Effector memory CD8-positive, alpha-beta T cell (primary cell): ENCODE measurements at regions not wholly inside any gene's neighbourhood (a gene's known extent, or its start where the extent isn't known, plus 50 kb on each side); places are given as distances from the start of the nearest gene placed in this dataset.

Source experiments
- ATAC-seq: fragments of 150-1000 bp; cut with Tn5 transposase; replicated peaks from 2 replicates; pipeline ENCODE4 v1.10.0; 2021; ENCODE audit warnings: mild to moderate bottlenecking, moderate library complexity
- DNase-seq, 3 experiments: peaks; one replicate each; pipeline ENCODE4 v3.0.0; 2021
- H3K27ac Mint-ChIP-seq, 2 donors: one replicate each; pipeline ENCODE4 v1.8.0; 2022; ENCODE audit warnings: mild to moderate bottlenecking in 2 of 2, mixed read lengths in 2 of 2, moderate library complexity in 2 of 2
- H3K27me3 Mint-ChIP-seq, 2 donors: one replicate each; pipeline ENCODE4 v1.8.0; 2022; ENCODE audit warnings: mixed read lengths in 2 of 2
- H3K36me3 Mint-ChIP-seq: one replicate; pipeline ENCODE4 v1.8.0; 2022; ENCODE audit warnings: mild to moderate bottlenecking, moderate library complexity, mixed read lengths; ENCODE audit not compliant: insufficient read depth
- H3K4me1 Mint-ChIP-seq, 2 donors: one replicate each; pipeline ENCODE4 v1.8.0; 2022; ENCODE audit warnings: low read depth in 2 of 2, mixed read lengths in 2 of 2
- H3K4me3 Mint-ChIP-seq, 2 donors: one replicate each; pipeline ENCODE4 v1.8.0; 2022; ENCODE audit warnings: mild to moderate bottlenecking in 2 of 2, mixed read lengths in 2 of 2, moderate library complexity in 2 of 2
- H3K9me3 Mint-ChIP-seq, 2 donors: one replicate each; pipeline ENCODE4 v1.8.0; 2022; ENCODE audit warnings: mixed read lengths in 2 of 2

- no peak for ATAC-seq
- peaks cover 0 to 7% of the 10 kb centered on the region in 2 donors for H3K9me3 Mint-ChIP-seq
Measured at GRCh38 chr13:105273665-105274222, 1261.7 kb downstream of the EFNB2 start.

DNA sequence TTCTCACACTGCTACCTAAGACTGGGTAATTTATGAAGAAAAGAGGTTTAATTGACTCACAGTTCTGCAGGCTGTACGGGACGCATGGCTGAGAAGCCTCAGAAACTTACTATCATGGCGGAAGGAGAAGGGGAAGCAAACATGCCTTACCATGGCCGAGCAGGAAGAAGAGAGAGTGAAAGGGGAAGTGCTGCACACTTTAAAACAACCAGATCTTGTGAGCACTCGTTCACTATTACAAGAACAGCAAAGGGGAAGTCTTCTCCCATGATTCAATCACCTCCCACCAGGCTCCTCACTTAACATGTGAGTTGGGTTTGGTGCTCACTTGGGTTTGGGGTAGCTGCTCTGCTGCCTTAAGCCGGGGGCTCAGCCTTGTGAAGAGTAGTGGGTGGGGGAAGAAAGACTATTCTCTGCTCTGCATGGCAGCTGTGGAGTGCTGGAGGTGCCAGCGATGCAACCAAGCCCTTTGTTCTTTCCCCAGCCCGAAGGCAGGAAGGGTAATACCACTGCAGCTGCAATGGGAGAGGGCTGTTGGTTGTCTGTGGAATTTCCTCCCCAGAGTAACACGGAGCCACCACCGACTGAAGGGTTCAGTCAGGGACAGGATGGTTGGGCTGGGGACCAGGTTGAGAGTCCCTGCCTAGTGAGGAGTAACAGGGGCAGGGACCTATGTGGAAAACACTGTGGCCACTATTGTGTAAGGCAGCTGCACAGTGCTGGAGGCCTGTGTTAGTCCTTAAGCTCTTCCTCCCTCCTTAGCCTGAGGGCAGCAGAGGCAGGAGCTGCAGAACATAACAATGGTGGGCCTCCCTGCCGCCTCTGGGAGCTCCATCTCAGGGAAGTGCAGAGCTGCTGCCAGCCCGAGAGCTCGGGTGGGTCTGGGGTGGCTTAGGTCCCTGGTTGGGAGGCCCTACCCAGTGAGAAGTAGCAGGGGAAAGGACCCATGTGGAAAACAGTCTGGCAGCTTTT is 1262.5 kb downstream of the EFNB2 start:
- Mint-ChIP-seq H3K4me1 (no peaks in the 10 kb centered on the region), H3K9me3 (peaks cover 0 to 7% of the 10 kb centered on the region in 2 donors), H3K36me3 (no peaks in the 10 kb centered on the region), H3K27me3 (no peaks in the 10 kb centered on the region), H3K27ac (no peak overlapping the region), H3K4me3 (no peak overlapping the region)
- no peak for ATAC-seq
- no peak for DNase-seq

More at GRCh38 chr13:105273665-105274222, 1261.7 kb downstream of the EFNB2 start:
- Mint-ChIP-seq H3K27me3 (no peaks in the 10 kb centered on the region), H3K36me3 (no peaks in the 10 kb centered on the region), H3K4me3 (no peak overlapping the region), H3K4me1 (no peaks in the 10 kb centered on the region), H3K27ac (no peak overlapping the region)
- no peak for DNase-seq

DNA sequence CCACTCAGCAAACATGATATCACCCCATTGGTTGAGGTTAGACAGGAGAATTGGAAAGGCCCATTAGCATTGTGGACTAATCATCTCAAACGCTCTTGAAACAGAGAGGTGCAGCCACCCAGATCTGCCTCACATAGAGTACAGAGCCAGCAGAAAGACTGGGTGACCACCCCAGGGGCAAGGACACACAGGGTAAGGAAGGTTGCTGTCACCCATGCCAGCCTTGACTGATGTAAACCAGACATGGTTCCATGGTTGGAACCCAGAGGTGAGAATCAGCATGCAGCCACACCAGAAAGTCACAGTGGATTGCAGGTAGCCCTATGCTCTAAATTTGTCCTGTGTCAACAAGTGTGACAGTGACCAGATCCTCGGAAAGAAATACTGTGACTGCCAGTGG is 1268.8 kb downstream of the EFNB2 start:
- H3K4me3 Mint-ChIP-seq = no peak overlapping the region
- no peak overlapping the region for H3K27ac Mint-ChIP-seq
- H3K27me3 Mint-ChIP-seq = no peaks in the 10 kb centered on the region
- no peaks in the 10 kb centered on the region for H3K36me3 Mint-ChIP-seq
- ATAC-seq = no peak
- H3K9me3 Mint-ChIP-seq = peaks cover 0 to 5% of the 10 kb centered on the region in 2 donors
- no peaks in the 10 kb centered on the region for H3K4me1 Mint-ChIP-seq
- DNase-seq = no peak

DNA sequence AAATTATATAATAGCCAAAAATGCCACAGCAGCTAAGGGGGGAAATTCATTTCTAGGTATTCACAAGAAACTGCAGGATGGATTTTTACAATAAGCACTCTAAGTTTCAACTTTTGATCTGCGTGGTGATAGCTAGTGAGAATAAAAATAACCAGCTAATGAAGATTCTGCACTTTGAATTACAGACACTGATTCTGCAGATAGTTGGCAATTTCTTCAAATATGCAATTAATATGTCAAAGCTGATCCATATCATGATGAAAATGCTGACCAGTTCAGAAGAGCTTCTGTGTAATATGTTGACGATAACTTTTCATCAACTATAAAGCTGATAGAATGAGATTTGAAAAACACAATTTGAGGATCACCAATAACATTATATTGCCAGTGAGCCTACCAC is 1272.9 kb downstream of the EFNB2 start:
- DNase-seq = no peak
- no peak overlapping the region for H3K27ac Mint-ChIP-seq
- ATAC-seq = no peak
- H3K9me3 Mint-ChIP-seq = peaks cover 0 to 3% of the 10 kb centered on the region in 2 donors
- H3K4me1 Mint-ChIP-seq = no peaks in the 10 kb centered on the region
- H3K27me3 Mint-ChIP-seq = no peaks in the 10 kb centered on the region
- H3K36me3 Mint-ChIP-seq = no peaks in the 10 kb centered on the region
- H3K4me3 Mint-ChIP-seq = no peak overlapping the region

GRCh38 chr13:105259426-105259825 is 1276.0 kb downstream of the EFNB2 start:
- no peak for DNase-seq
- Mint-ChIP-seq H3K36me3 (no peaks in the 10 kb centered on the region), H3K4me3 (no peak overlapping the region), H3K27me3 (no peaks in the 10 kb centered on the region), H3K27ac (no peak overlapping the region), H3K9me3 (peaks cover 0 to 3% of the 10 kb centered on the region in 2 donors), H3K4me1 (no peaks in the 10 kb centered on the region)
- ATAC-seq = no peak

GRCh38 chr13:105255472-105255871 is 1280.0 kb downstream of the EFNB2 start:
- Mint-ChIP-seq H3K27ac (no peak overlapping the region), H3K27me3 (no peaks in the 10 kb centered on the region), H3K9me3 (peaks cover 0 to 3% of the 10 kb centered on the region in 2 donors), H3K4me1 (no peaks in the 10 kb centered on the region), H3K4me3 (no peak overlapping the region), H3K36me3 (no peaks in the 10 kb centered on the region)
- no peak for ATAC-seq
- DNase-seq = no peak

DNA sequence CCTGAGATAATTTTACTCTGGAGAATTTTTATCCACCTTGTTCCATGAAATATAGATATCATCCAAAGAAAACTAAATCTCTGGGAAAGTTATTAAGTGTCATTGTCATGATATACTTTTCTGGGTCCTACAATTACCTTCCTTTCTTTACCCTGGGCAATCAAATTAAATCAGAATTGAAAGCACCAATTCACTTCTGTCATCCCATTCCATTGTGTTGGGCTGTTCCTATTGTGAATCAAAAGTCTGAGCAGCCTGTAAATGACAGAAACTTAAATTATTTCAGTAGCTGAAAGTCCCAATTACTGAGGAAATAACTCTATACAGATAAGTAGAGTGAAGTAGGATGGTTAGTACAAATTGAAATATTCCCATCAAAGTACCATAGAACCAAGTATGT is 1284.2 kb downstream of the EFNB2 start:
- no peaks in the 10 kb centered on the region for H3K4me1 Mint-ChIP-seq
- H3K4me3 Mint-ChIP-seq = no peak overlapping the region
- no peaks in the 10 kb centered on the region for H3K9me3 Mint-ChIP-seq
- DNase-seq (no peak), ATAC-seq (no peak)
- no peaks in the 10 kb centered on the region for H3K36me3 Mint-ChIP-seq
- H3K27me3 Mint-ChIP-seq = no peaks in the 10 kb centered on the region
- no peak overlapping the region for H3K27ac Mint-ChIP-seq

GRCh38 chr13:105247830-105248229 is 1287.6 kb downstream of the EFNB2 start:
- ATAC-seq = no peak
- Mint-ChIP-seq H3K27ac (no peak overlapping the region), H3K9me3 (no peaks in the 10 kb centered on the region), H3K4me1 (no peaks in the 10 kb centered on the region), H3K4me3 (no peak overlapping the region), H3K36me3 (no peaks in the 10 kb centered on the region), H3K27me3 (no peaks in the 10 kb centered on the region)
- DNase-seq = no peak

GRCh38 chr13:105240371-105240770 is 1295.1 kb downstream of the EFNB2 start:
- no peak for ATAC-seq
- H3K36me3 Mint-ChIP-seq = no peaks in the 10 kb centered on the region

GRCh38 chr13:105232439-105232838 is 1303.0 kb downstream of the EFNB2 start:
- no peak overlapping the region for H3K4me3 Mint-ChIP-seq
- no peak for DNase-seq
- H3K36me3 Mint-ChIP-seq = no peaks in the 10 kb centered on the region

More at GRCh38 chr13:105240371-105240770, 1295.1 kb downstream of the EFNB2 start:
- H3K27me3 Mint-ChIP-seq = no peaks in the 10 kb centered on the region
- H3K4me3 Mint-ChIP-seq = no peak overlapping the region
- DNase-seq = no peak
- H3K9me3 Mint-ChIP-seq = no peaks in the 10 kb centered on the region
- H3K27ac Mint-ChIP-seq = no peak overlapping the region
- no peaks in the 10 kb centered on the region for H3K4me1 Mint-ChIP-seq

DNA sequence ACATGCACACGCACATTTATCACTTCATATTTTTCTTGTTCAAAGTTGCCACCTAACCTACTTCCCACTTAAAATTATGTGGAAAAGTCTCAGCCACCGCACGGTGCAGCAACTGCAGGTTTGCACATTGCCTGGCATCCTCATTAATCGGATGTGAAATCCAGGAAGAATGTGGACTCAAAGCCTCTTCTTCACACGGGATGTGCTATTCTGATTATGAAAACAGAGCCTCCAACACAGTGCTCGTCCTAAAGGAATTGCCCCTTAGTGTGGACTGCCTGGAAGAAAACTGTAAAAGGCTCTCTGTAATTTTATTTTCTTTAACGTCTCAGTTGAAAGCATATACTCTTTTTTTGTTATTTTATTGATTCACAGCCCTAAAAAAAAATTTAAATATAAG is 1303.5 kb downstream of the EFNB2 start:
- H3K27me3 Mint-ChIP-seq = no peaks in the 10 kb centered on the region
- ATAC-seq (no peak), DNase-seq (no peak)
- no peak overlapping the region for H3K4me3 Mint-ChIP-seq
- peaks cover 0 to 5% of the 10 kb centered on the region in 2 donors for H3K9me3 Mint-ChIP-seq
- no peaks in the 10 kb centered on the region for H3K4me1 Mint-ChIP-seq
- H3K27ac Mint-ChIP-seq = no peak overlapping the region
- H3K36me3 Mint-ChIP-seq = no peaks in the 10 kb centered on the region

More at GRCh38 chr13:105232439-105232838, 1303.0 kb downstream of the EFNB2 start:
- Mint-ChIP-seq H3K27ac (no peak overlapping the region), H3K9me3 (peaks cover 0 to 5% of the 10 kb centered on the region in 2 donors), H3K4me1 (no peaks in the 10 kb centered on the region), H3K27me3 (no peaks in the 10 kb centered on the region)
- ATAC-seq = no peak

DNA sequence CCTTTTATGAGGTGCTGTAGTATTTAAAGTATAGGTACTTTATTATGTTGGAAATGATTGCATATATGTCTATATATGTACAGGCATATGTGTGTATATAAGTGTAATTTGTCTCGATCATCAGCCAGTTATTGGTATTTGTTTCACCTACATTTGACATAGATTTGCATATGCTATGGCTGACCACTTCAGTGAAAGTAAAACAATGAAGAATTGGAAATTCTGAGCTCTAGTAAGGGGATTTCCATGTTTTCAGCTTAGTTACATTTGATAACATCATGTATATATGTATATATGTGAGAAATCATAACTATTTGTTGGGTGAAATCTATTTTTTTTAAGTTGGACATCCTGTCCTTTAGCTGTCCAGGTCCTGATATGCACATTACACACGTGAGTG is 1303.9 kb downstream of the EFNB2 start:
- no peak for DNase-seq
- H3K4me1 Mint-ChIP-seq = no peaks in the 10 kb centered on the region
- H3K27me3 Mint-ChIP-seq = no peaks in the 10 kb centered on the region
- H3K9me3 Mint-ChIP-seq = peaks cover 0 to 5% of the 10 kb centered on the region in 2 donors
- no peak overlapping the region for H3K27ac Mint-ChIP-seq
- no peak for ATAC-seq
- H3K36me3 Mint-ChIP-seq = no peaks in the 10 kb centered on the region
- H3K4me3 Mint-ChIP-seq = no peak overlapping the region

- no peak for DNase-seq
- no peak for ATAC-seq
- no peaks in the 10 kb centered on the region for H3K4me1 Mint-ChIP-seq
Measured at GRCh38 chr13:105220881-105221280, 1314.6 kb downstream of the EFNB2 start.

DNA sequence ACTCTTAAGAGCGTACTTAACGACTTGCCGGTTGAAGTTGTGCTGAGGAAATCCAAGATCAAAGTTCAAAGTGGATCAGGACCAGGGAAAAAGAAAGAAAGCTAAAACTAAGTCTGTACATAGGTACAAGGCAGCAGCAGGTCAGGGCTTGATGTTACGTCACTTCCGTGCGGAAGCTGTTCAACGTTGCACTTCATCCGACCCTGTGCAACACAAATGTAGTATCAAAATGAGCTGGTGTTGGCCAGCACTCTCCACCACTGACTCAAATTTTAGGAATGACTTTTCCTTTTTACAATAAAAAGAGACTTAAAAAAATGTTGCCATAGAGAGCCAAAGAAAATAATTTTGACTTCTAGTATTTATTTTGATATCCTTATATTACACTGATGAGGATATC is 1315.4 kb downstream of the EFNB2 start:
- no peaks in the 10 kb centered on the region for H3K36me3 Mint-ChIP-seq
- H3K4me1 Mint-ChIP-seq = no peaks in the 10 kb centered on the region
- no peak overlapping the region for H3K27ac Mint-ChIP-seq
- H3K4me3 Mint-ChIP-seq = no peak overlapping the region
- H3K9me3 Mint-ChIP-seq = no peaks in the 10 kb centered on the region
- ATAC-seq (no peak), DNase-seq (no peak)
- H3K27me3 Mint-ChIP-seq = no peaks in the 10 kb centered on the region

More at GRCh38 chr13:105220881-105221280, 1314.6 kb downstream of the EFNB2 start:
- H3K9me3 Mint-ChIP-seq = no peaks in the 10 kb centered on the region
- no peak overlapping the region for H3K4me3 Mint-ChIP-seq
- H3K27me3 Mint-ChIP-seq = no peaks in the 10 kb centered on the region
- no peaks in the 10 kb centered on the region for H3K36me3 Mint-ChIP-seq
- H3K27ac Mint-ChIP-seq = no peak overlapping the region
